Prostate gland (tissue), 2 donors: ENCODE measurements at regions not wholly inside any gene's neighbourhood (a gene's known extent, or its start where the extent isn't known, plus 50 kb on each side); places are given as distances from the start of the nearest gene placed in this dataset.

Experiments
- DNase-seq: peaks from one replicate; pipeline ENCODE4 v3.0.0-alpha.2; 2019; ENCODE audit warnings: low spot score
- H3K27ac ChIP-seq, 2 donors: fragments of 200-600 bp; sonication (generic); 2 replicates each; pipeline ENCODE4 v1.5.1; 2017 to 2019
- H3K27me3 ChIP-seq: fragments of 200-600 bp; sonication (generic); replicated peaks from 2 replicates; pipeline ENCODE4 v1.5.1; 2019; ENCODE audit not compliant: insufficient read depth
- H3K36me3 ChIP-seq, 2 donors: fragments of 200-600 bp; sonication (generic); 1 replicate in 1 of 2; 2 replicates in 1 of 2; pipeline versions ENCODE4 v1.5.1 to v1.8.1; 2017 to 2019
- H3K4me1 ChIP-seq: fragments of 200-600 bp; sonication (generic); replicated peaks from 2 replicates; pipeline ENCODE4 v1.5.1; 2019
- H3K4me3 ChIP-seq, 2 donors: fragments of 200-600 bp; sonication (generic); 2 replicates each; pipeline ENCODE4 v1.5.1; 2017 to 2019
- H3K9me3 ChIP-seq: fragments of 200-600 bp; sonication (generic); 2 replicates; pipeline ENCODE4 v1.5.1; 2017
- CTCF ChIP-seq, 4 experiments: fragments of 200-600 bp in 2 of 4; fragments of 450-650 bp in 2 of 4; sonication (generic) in 2 of 4; IDR thresholded peaks; 1 replicate in 3 of 4; 2 replicates in 1 of 4; pipeline ENCODE4 v1.5.1; 2016 to 2019; ENCODE audit warnings: antibody characterized with exemption in 4 of 4, mild to moderate bottlenecking in 2 of 4, moderate library complexity in 2 of 4
- POLR2A ChIP-seq: fragments of 450-650 bp; IDR thresholded peaks from one replicate; pipeline ENCODE4 v1.6.1; 2016; ENCODE audit warnings: antibody characterized with exemption, mild to moderate bottlenecking
- POLR2AphosphoS5 ChIP-seq: sonication (generic); formaldehyde crosslinking; IDR thresholded peaks from one replicate; pipeline ENCODE4 v1.6.1; 2017; ENCODE audit warnings: antibody characterized with exemption
- WGBS: methylation state at CpG from one replicate; pipeline ENCODE4 v1.1.5; 2018; 5-methylcytosine and 5-hydroxymethylcytosine counted together
- intact Hi-C: fragments of 100-400 bp; cut with DNase I; formaldehyde crosslinking; loops from one replicate; pipeline ENCODE4 v1.14.2; 2022

GRCh38 chr20:5675103-5676091 is 64.6 kb upstream of the GPCPD1 start:
- 76% methylated on average over 12 of the region's 12 CpGs for WGBS
- intact Hi-C loops, result no loop called here

GRCh38 chr20:5674176-5674660 is 63.4 kb upstream of the GPCPD1 start:
- 89% methylated on average over 3 of the region's 3 CpGs for WGBS

More at GRCh38 chr20:5675103-5676091, 64.6 kb upstream of the GPCPD1 start:
- no peak for DNase-seq
- Histone ChIP-seq H3K9me3 (no peaks in the 10 kb centered on the region), H3K4me3 (no peak overlapping the region), H3K27me3 (no peaks in the 10 kb centered on the region), H3K27ac (no peak overlapping the region), H3K4me1 (no peaks in the 10 kb centered on the region), H3K36me3 (no peaks in the 10 kb centered on the region)
- TF ChIP-seq POLR2AphosphoS5 (no peak), POLR2A (no peak), CTCF (IDR thresholded peaks at IDR 0.05) (no peak)

GRCh38 chr20:5670874-5671273 is 60.1 kb upstream of the GPCPD1 start:
- Histone ChIP-seq H3K4me3 (no peak overlapping the region), H3K9me3 (no peaks in the 10 kb centered on the region), H3K27ac (no peak overlapping the region), H3K4me1 (no peaks in the 10 kb centered on the region), H3K36me3 (no peaks in the 10 kb centered on the region), H3K27me3 (no peaks in the 10 kb centered on the region)
- TF ChIP-seq POLR2AphosphoS5 (no peak), CTCF (IDR thresholded peaks at IDR 0.05) (no peak), POLR2A (no peak)
- no peak for DNase-seq
- 98% methylated on average over 2 of the region's 2 CpGs for WGBS
- intact Hi-C loops, result no loop called here

More at GRCh38 chr20:5674176-5674660, 63.4 kb upstream of the GPCPD1 start:
- H3K4me1 ChIP-seq, result no peaks in the 10 kb centered on the region
- H3K36me3 ChIP-seq, result no peaks in the 10 kb centered on the region
- intact Hi-C loops, result no loop called here
- no peaks in the 10 kb centered on the region for H3K9me3 ChIP-seq
- TF ChIP-seq POLR2AphosphoS5 (no peak), POLR2A (no peak), CTCF (IDR thresholded peaks at IDR 0.05) (no peak)
- H3K27me3 ChIP-seq, result no peaks in the 10 kb centered on the region
- H3K27ac ChIP-seq, result no peak overlapping the region
- no peak overlapping the region for H3K4me3 ChIP-seq
- no peak for DNase-seq

- 88% methylated on average over 6 of the region's 6 CpGs for WGBS
- Histone ChIP-seq H3K27me3 (no peaks in the 10 kb centered on the region), H3K4me3 (no peak overlapping the region), H3K36me3 (no peaks in the 10 kb centered on the region), H3K9me3 (no peaks in the 10 kb centered on the region), H3K4me1 (no peaks in the 10 kb centered on the region), H3K27ac (no peak overlapping the region)
- TF ChIP-seq POLR2AphosphoS5 (no peak), CTCF (IDR thresholded peaks at IDR 0.05) (no peak), POLR2A (no peak)
- intact Hi-C loops, result no loop called here
- DNase-seq, result no peak
Observed at GRCh38 chr20:5670036-5670536, 59.3 kb upstream of the GPCPD1 start.
